HG03439 (cell line): ENCODE measurements at regions not wholly inside any gene's neighbourhood (a gene's known extent, or its start where the extent isn't known, plus 50 kb on each side); places are given as distances from the start of the nearest gene placed in this dataset.
"Not testable (repeated sequence)": the region's sequence is repeated elsewhere in the genome, so short reads cannot be mapped to it uniquely, and the experiment has no call there.

Source experiments
- ATAC-seq: cut with Tn5 transposase; IDR thresholded peaks from one replicate; pipeline ENCODE4 v1.9.1; 2021; ENCODE audit warnings: mild to moderate bottlenecking, moderate library complexity; ENCODE audit not compliant: unreplicated experiment

- no peak for ATAC-seq
Measured at GRCh38 chr2:186947516-186947915, 98.5 kb upstream of the ZSWIM2 start.

GRCh38 chr2:186946896-186947467, 98.0 kb upstream of the ZSWIM2 start:
- ATAC-seq, result no peak

- no peak for ATAC-seq
Measured at GRCh38 chr2:186941853-186942252, 92.9 kb upstream of the ZSWIM2 start.

- ATAC-seq, result no peak
Measured at GRCh38 chr2:186940463-186940862, 91.5 kb upstream of the ZSWIM2 start.

- ATAC-seq, result no peak
Measured at GRCh38 chr2:186934420-186934819, 85.5 kb upstream of the ZSWIM2 start.

GRCh38 chr2:186927867-186928191, 78.9 kb upstream of the ZSWIM2 start:
- no peak for ATAC-seq

- no peak for ATAC-seq
Measured at GRCh38 chr2:186927185-186927866, 78.4 kb upstream of the ZSWIM2 start.

GRCh38 chr2:186925514-186925913, 76.5 kb upstream of the ZSWIM2 start:
- no peak for ATAC-seq

GRCh38 chr2:186922316-186922715, 73.3 kb upstream of the ZSWIM2 start:
- not testable (repeated sequence) for ATAC-seq

GRCh38 chr2:186919296-186919695, 70.3 kb upstream of the ZSWIM2 start:
- no peak for ATAC-seq

GRCh38 chr2:186918495-186918894, 69.5 kb upstream of the ZSWIM2 start:
- ATAC-seq, result no peak

- ATAC-seq, result no peak
Measured at GRCh38 chr2:186917866-186918265, 68.9 kb upstream of the ZSWIM2 start.

- peak; percentile 95 for ATAC-seq
Measured at GRCh38 chr2:186913870-186914269, 64.9 kb upstream of the ZSWIM2 start.

GRCh38 chr2:186912979-186913378, 64.0 kb upstream of the ZSWIM2 start:
- no peak for ATAC-seq

- no peak for ATAC-seq
Measured at GRCh38 chr2:186911551-186912085, 62.6 kb upstream of the ZSWIM2 start.

GRCh38 chr2:186910996-186911395, 62.0 kb upstream of the ZSWIM2 start:
- ATAC-seq, result no peak

- no peak for ATAC-seq
Measured at GRCh38 chr2:186909095-186909494, 60.1 kb upstream of the ZSWIM2 start.

- no peak for ATAC-seq
Measured at GRCh38 chr2:186907897-186908296, 58.9 kb upstream of the ZSWIM2 start.

- ATAC-seq, result no peak
Measured at GRCh38 chr2:186903216-186903615, 54.2 kb upstream of the ZSWIM2 start.
